ENCODE measurements at regions not wholly inside any gene's neighbourhood (a gene's known extent, or its start where the extent isn't known, plus 50 kb on each side); places are given as distances from the start of the nearest gene placed in this dataset.

DNA sequence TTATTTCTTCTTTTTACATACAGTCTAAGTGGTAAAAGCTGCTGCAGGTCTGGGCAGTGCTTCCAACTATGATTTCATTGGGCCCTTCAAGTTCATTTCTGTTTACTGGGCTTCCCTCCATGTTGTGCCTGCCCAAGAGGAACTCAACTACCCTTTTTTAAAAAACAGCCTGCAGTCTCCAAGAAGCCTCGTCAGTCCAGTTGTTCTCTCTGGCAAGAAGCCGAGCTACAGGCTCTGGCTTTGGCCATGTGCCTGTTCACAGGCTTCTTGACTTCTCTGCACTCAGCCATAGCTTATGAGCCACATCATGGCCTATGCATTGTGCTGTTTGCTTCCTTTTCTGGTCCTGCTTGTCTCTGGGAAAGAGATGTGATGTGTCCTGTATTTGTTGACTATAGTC is 119.7 kb upstream of the PJA2 start:
- DNase-seq = no peak

DNA sequence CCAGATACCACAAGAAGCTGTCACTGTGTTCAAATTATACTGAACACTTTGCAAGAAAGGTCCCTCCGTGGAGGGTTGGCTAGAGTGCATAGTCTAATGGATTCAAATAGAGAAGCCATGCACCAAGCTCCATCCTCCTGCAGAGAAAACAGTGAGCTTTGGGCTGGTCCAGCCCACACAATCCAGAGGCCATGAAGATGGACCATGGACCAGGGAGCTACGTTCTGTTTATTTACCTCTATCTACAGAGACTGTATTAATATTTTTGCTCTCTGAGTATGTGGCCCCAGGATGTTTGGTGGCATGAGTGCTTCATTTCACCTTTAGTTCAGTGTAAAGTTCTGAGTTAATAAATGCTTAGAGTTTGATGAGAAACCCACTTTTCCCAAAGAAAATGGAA is 114.8 kb upstream of the PJA2 start:
- DNase-seq = no peak

DNA sequence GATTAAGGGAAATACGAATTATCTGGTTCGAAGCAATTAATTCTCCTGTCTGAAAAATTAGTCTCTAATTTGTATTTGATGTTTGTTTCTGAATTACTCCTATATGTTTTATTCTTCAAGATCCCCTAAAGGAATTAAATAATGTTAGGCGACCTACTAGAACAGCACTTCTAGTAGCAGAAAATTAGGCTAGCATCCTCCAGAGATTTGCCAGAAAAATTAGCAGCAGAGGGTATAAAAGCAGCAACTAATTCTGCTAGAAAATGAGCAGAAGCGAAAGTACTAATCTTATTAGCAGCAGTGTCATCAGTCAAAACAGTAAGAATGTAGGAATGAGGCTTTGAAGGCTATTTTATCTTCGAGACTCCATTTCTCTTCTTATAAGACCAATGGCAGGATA is 114.3 kb upstream of the PJA2 start:
- no peak for DNase-seq

DNA sequence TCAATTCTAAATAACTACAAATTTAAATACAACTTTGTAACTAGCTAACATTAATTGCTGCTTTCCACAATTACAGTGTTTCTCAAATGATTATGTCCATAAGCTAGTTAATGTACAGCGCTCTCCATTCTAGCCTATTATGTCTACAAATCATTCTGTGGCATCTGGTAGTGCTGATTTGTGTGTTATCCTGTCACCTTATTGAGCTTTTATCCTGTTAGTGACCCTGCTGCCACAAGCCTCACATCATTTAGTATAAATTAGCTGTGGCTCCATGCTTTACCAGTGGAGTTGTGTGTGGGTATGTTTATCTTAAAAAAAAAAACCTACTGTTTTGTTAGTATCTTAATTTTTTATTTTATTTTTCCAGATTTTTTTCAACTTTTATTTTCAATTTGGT is 112.6 kb upstream of the PJA2 start:
- DNase-seq = no peak

DNA sequence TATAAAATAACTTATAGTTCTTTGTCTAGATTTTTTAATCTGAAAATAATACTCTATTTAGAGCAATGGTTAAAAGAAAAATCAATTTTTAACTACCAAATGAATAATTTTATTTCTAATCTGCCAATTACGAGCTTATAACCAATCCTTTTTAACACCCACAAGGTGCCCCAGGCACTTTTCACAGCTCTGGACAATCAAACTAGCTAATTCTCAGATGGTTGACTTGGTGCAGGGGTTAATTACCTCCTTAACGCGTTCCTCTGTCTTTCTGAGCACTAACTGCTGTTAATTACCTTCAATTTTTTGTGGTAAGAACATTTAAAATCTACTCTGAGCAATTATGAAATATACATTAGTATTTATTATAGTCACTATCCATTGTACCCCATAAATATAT is 109.6 kb upstream of the PJA2 start:
- no peak for DNase-seq

DNA sequence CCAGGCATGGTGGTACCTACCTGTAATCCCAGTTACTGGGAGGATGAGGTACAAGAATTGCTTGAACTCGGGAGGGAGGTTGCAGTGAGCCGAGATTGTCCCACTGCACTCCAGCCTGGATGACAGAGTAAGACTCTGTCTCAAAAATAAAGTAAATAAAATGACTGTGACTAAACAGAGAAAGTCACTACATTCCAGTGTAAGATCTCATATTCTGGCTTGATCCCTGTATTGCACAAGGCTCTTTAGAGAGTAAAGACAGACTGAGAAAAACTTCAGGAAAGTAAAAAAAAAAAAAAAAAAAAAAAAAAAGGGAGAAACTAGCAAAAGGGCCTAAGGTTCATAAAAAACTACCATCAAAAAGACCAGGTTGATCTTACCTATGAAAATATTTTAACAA is 106.6 kb upstream of the PJA2 start:
- no peak for DNase-seq

DNA sequence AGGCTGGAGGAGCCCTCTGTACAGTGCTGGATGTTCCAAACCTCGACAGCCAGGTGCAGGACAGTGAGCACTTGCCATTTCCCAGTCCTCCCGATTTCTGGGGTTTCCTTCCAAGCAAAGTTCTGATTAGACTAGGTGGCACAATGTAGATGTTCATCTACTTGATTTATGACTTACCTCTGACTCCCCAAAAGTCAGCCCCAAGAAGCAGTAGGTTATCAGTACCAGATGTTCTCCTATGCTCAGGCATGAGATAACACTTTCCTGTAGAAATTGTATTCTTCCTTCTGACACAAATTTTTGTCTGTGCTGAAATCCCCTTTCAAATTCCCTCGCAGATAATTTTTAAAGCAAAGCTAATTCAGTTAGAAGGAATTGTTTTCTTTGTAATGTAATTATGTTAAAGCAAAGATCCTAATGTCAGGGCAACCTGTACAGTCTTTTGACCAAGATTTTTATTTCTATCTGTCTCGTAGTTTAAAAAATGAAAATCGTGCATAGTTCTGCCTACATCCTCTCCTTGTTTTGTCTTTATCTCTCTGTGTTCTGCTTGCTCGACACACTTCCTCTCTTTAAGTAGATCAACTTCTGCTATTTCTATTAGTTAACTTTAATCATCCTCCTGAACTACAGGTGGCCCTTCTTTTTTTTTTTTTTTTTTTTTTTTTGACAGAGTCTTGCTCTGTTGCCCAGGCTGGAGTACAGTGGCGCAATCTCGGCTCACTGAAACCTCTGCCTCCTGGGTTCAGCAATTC is 102.4 kb upstream of the PJA2 start:
- no peak for DNase-seq

DNA sequence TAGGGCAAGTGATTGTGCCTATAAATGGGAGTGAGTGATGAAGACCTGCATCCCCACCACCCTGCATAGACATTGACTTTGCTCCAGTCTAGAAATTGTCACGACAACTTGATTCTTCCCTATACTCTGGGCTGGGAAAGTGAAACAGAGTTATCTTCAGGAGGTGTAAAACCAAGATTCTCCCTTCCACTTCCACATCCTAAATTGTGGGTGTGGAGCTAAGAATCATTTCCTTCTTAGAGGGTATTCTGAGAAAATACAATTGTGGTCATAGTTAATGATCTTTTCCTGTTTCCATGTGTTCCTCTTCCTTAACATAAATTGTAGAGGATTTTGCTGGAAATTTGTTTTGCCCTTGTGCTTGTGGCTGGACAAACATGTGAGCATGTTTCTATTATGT is 96.8 kb upstream of the PJA2 start:
- DNase-seq = no peak

DNA sequence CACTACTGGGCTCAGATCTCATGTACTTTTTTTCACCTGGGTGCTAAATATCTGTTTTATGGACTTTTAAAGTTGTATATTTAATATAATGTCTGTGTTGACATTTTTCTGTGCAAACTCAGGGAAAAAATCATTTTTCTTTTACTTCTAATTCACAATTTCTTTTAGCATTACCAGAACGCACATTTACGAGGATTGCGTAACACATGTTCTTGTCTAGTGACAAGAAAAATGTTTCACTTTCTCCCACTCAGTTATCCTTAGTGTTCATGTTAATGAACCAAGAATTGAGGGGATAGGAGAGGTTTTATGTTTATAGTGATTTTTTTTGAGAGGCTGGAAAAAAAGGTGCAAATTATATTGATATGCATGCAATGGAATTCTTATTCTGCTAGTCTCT is 86.3 kb upstream of the PJA2 start:
- DNase-seq = no peak

DNA sequence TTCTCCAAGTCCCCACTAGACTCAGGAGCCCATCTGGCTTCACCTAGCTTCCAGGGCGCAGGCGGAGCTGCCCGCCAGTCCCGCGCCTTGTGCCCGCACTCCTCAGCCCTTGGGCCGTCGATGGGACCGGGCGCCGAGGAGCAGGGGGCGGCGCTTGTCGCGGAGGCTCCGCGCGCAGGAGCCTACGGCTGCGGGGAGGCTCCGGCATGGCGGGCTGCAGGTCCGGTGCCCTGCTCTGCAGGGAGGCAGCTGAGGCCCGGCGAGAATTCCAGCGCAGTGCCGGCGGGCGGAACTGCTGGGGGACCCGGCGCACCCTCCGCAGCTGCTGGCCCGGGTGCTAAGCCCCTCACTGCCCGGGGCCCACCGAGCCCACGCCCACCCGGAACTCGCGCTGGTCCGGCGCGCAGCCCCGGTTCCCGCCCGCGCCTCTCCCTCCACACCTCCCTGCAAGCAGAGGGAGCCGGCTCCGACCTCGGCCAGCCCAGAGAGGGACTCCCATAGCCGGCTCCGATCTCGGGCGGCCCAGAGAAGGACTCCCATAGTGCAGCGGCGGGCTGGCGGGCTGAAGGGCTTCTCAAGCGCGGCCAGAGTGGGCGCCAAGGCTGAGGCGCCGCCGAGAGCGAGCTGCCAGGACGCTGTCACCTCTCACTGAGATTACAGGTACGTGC is 78.1 kb upstream of the PJA2 start:
- no peak for DNase-seq

DNA sequence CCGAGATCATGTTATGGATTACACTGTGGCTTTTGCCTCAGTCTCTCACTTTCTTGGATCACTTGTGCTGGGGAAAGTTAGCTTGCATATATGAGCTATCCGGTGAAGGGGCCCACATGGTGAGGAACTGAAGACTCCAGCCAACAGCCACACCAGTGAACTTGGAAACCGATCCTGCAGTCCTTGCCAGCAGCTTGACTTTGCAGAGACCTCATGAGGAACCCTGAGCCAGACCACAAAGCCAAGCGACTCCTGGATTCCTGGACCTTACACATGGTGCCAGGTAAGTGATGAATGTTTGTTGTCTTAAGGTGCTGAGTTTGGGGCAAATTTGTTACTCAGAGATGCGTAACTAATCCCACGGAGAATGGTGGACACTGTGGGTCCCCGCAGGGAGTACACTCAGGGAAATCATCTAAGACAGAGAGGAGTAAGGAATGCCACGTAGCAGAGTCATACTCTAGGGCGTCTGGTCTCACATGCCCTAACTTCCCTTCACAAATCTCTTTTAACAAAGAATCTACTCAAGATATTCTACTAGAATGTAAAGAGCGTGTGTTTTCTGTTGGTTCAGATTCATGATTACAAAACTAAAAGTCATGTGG is 76.5 kb upstream of the PJA2 start:
- DNase-seq = no peak

DNA sequence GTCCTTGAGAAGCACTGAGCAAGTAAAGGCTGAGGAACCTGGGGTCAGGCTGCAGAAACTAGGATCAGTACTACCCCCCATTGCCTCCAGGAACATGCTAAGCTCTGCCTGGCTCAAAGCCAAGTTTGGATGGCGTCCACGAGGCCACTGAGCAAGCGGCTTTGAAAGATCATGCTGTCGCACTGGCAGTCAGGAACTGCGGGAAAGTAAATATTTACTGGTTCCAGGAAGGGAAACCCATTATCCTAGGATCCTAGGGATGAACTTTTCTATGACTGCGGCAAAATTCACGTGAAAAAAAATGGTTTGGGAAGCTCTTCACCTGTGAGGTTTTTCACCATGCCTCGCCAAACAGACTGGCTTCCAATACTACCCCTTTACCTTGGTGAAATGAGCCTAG is 75.3 kb upstream of the PJA2 start:
- no peak for DNase-seq

DNA sequence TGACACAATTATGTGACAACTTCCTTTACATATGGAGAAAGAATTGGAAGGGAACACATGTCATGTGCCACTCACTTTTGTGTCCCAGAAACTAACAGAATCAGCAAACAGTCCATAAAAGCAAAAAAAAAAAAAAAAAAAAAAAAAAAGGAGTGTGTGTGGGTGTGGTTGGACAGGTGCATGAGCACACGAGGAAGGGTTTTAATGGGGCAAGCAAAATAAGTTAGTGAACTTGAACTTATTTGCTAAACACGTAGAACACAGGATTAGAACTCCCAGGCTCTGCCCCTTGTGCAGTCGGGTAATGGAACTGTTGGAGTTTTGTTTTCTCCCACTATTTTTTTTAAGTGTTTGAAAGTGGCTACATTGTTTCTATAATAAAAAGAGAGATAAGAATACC is 74.8 kb upstream of the PJA2 start:
- no peak for DNase-seq

DNA sequence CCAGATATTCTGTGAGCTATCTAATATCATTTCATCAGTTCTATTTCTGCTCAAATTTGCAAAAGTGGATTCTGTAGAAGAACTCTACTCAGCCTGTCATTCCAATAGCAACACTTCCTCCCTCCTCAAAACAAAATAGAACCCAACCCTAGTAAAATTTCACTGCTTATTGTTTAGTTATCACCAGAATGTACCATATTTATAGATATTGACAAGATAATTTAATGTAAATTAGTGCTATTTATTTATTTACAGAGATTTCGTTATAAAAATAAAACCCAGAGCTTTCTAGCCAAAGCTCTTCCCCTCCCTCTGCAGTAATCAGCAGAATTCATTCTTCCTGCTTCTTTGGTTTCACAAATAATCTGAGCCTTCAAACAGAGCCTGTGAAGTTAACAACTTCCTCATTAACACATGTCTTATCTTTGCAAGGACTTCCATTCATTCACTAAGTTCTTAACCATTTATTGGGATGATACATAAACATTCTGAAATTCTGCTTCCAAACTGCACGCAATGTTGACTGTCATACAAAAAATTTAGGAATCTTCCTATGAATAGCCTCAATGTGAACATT is 73.7 kb upstream of the PJA2 start:
- no peak for DNase-seq

DNA sequence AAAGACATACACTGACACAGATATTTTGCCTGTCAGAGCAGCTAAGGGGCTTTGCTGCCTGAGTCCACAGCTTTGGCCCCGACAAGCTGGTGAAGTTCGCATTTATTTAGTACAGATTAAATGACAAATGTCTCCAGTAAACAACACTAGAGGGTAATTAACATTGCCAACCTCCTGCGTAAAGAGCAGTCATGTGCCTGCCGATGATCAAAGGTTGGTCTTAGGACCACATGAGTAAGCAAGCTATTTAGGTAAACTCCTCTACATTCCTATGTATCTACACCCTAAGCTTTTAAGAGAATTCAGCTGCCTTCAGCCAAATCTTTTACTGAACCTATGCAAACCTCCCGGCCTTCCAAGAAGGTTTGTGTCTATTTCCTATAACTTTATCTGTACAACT is 73.0 kb upstream of the PJA2 start:
- no peak for DNase-seq

DNA sequence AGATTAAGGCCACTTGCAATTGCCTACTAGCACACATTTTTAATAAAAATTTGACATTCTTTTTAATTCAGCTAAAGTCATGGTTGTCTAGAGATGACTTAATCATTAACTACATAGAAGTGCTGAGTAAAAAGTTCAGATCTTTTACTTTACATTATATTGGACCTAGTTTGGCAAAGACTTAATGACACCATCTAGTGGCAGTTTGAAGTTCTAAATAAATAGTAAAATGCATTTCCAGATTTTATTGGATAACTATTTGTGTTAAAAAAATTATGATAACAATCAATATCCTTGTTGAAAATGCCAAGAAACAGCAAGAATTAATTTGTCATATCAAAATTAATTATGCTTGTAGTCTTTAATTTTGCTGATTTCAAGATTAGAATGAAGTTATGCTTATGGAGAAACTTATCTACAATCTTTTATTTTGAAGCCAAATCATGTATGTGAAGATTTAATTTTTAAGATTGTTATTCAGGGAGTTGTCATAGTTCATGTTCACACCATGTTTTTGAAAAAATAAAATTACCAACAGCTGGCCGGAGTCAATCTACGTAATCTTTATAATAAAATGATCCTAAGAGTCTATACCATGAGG is 69.6 kb upstream of the PJA2 start:
- DNase-seq = no peak

DNA sequence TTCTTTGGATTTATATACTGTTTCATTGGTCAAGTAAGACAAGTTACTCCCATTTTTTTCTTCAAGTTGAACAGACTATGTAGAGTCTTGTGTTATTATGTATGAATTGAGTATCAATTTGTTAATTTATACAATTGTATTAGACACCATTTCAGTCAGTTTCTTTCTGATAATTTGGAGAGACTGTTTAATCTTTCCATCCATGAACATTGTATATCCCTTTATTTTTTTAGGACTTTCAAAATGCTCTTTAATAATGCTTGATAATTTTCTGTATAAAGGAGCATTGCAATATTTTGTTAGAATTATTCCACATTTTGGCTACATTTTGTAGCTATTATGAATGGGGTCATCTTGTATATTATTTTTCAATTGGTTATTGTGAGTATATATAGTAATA is 69.1 kb upstream of the PJA2 start:
- DNase-seq = no peak

DNA sequence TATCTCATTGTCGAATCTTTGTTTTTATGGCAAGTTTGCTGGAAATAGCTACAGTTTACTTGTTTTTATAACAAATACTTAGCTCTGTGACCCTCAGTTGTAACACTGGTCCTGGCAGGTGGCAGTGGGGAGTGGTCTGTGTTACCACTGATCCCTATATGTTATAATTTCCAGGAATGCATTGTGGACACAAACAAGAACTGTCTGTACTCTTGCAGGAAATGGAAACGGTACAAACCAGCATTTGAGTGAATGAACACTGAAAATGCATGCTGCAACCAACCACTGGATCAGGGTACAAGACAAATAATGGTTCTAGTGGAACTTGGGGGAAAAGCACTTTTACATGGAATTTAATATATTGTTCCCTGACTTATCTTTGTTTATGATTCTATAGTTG is 66.5 kb upstream of the PJA2 start:
- DNase-seq = no peak

DNA sequence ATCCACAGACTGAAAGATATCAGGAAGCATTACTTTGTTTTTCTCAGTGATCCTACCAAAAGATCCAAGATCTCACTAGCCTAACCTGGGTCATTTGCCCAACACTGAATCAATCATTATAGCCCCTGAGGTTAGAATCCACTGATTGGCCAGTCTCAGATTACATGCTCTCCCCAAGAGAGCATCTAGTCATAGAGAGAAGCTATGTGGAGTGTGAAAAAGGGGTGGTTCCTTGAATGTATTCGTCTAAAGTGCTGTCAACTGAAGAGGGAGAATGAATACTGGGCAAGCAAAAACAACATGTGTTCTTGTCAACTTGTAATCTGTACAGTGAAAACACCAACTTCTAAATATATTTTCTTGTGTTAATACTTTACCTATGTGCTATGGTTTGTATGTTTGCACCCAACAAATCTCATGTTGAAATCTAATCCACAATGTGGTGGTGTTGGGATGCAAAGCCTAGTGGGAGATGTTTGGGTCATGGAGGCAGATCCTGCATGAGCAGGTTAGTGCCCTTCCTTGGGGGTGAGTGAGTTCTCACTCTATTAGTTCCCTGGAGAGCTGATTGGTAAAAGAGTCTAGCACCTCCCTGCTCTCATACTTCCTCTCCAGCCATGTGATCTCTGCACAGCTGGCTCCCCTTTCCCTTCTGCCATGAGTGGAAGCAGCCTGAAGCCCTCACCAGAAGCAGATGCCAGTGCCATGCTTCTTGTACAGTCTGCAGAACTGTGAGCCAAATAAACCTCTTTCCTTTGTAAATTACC is 60.3 kb upstream of the PJA2 start:
- DNase-seq = no peak

DNA sequence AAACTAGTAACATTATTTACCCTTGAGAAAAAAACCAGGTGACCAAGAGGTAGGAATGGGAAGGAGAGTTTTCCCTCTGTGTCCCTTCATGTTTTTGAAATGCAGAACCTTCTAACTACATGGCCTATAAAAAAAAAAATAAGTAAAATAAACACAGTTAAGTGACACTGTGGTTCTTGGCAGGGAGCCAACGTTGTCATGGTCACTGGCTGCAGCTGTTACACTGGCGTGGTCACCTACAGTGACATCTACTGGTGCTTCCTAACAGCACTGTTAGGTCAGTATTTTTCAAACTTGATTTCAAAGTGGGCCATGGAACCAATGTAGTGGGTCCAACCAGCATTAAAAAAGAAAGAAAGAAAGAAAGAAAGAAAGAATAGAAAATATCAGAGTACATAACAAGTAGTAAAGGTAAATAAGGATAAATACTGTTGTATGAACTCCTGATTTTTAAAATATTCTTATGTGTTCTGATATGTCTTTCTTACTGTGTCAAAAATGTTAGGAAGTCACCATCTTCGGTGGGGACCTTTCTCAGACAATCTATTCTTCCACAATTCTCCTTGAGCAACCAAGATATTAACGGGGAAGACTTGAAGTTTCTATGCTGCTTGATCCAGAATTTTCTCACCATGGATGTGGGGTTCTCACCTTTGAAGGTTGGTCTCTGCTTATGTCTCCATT is 59.1 kb upstream of the PJA2 start:
- DNase-seq = peak; percentile 35

DNA sequence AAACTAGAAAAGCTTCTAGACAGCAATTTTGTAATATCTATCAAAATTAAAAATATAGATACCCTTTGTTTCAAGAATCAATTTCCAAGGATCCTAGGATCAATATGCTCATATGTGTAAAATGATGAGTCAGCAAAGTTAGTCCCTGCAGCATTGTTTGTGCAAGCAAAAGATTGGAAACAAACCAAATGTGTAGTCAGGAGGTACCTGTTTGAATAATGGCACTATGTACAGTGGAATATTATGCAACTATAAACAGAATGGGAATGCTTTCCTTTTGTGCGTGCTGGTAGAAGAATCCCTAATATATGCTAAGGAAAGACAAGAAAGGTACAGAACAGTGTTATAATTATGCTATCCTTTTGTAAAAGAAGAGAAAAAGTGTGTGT is 58.5 kb upstream of the PJA2 start:
- no peak for DNase-seq

DNA sequence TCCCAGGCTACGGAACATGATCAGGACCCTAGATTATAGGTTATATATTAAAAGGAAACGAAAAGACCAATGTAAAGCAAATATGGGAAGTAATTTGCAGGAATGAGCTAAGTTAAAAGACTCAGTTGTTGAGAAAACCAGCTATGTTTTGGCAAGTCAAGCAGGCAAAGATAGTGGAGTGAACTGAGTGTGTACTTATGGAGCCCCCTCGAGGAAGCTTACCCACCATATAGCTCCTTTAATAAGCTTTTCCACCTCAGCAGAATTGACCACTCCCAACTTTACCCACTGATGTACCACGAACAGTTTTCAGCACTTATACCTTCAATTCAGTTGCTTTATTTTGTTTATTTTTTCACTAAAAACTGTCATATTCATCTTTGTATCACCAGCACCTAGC is 57.3 kb upstream of the PJA2 start:
- DNase-seq = no peak
